OCI-LY7 (cell line): ENCODE measurements at regions not wholly inside any gene's neighbourhood (a gene's known extent, or its start where the extent isn't known, plus 50 kb on each side); places are given as distances from the start of the nearest gene placed in this dataset.

ENCODE experiments used
- BruUV-seq: library from RNA; stranded (reverse); fragments of 400-500 nt; replicated peaks from 2 replicates; lab custom pipeline; 2021; lab: Mats Ljungman, UMichigan
- CTCF ChIA-PET: fragments of 300-600 bp; sonication (Branson Sonifier 250); formaldehyde crosslinking; loops from one replicate; lab custom pipeline; 2022; ENCODE audit warnings: antibody characterized with exemption; ENCODE audit not compliant: unreplicated experiment; lab: Charles Lee
- POLR2A ChIA-PET: fragments of 300-600 bp; sonication (Branson Sonifier 250); formaldehyde crosslinking; loops from one replicate; lab custom pipeline; 2022; ENCODE audit warnings: antibody characterized with exemption; lab: Charles Lee
- DNase-seq: peaks from one replicate; pipeline ENCODE4 v3.0.0-alpha.2; 2015; ENCODE audit warnings: low spot score
- H2AFZ ChIP-seq: fragments of 200-600 bp; sonication (generic), shearing (Covaris generic); 2 replicates; pipeline ENCODE4 v1.6.1; 2014; ENCODE audit warnings: mild to moderate bottlenecking, antibody characterized with exemption, low read length, moderate library complexity
- H3K27ac ChIP-seq: fragments of 200-600 bp; sonication (generic); 2 replicates; pipeline ENCODE4 v1.5.1; 2014; ENCODE audit warnings: mixed run types, low read depth, mild to moderate bottlenecking, moderate library complexity, low read length, inconsistent platforms; ENCODE audit not compliant: poor library complexity, severe bottlenecking
- H3K36me3 ChIP-seq: fragments of 200-600 bp; sonication (generic); 2 replicates; pipeline ENCODE4 v1.6.1; 2014; ENCODE audit warnings: mild to moderate bottlenecking, antibody characterized with exemption, low read length, moderate library complexity, mixed read lengths; ENCODE audit not compliant: insufficient read depth
- H3K4me1 ChIP-seq: fragments of 200-600 bp; sonication (generic); 2 replicates; pipeline ENCODE4 v1.5.1; 2014; ENCODE audit warnings: mild to moderate bottlenecking, low read length; ENCODE audit not compliant: insufficient read depth, poor library complexity, severe bottlenecking
- H3K4me2 ChIP-seq: fragments of 200-600 bp; sonication (generic); 2 replicates; pipeline ENCODE4 v1.6.1; 2014; ENCODE audit warnings: mild to moderate bottlenecking, low read length
- H3K4me3 ChIP-seq: fragments of 200-600 bp; sonication (generic); 2 replicates; pipeline ENCODE4 v1.5.1; 2014; ENCODE audit warnings: mild to moderate bottlenecking, low read depth, low read length; ENCODE audit not compliant: poor library complexity, severe bottlenecking
- H3K79me2 ChIP-seq: fragments of 200-600 bp; sonication (generic); 2 replicates; pipeline ENCODE4 v1.6.1; 2016; ENCODE audit warnings: low read depth, mild to moderate bottlenecking, low read length, moderate library complexity, mixed read lengths; ENCODE audit not compliant: insufficient read depth
- H3K9me2 ChIP-seq: fragments of 200-600 bp; sonication (generic); 2 replicates; pipeline ENCODE4 v1.6.1; 2016; ENCODE audit warnings: mild to moderate bottlenecking, low read length, mixed read lengths; ENCODE audit not compliant: insufficient read depth
- H3K9me3 ChIP-seq: fragments of 200-600 bp; sonication (generic); 2 replicates; pipeline ENCODE4 v1.6.1; 2014; ENCODE audit warnings: mild to moderate bottlenecking, mixed run types, low read length, mixed read lengths
- H4K20me1 ChIP-seq: fragments of 200-600 bp; sonication (generic); 2 replicates; pipeline ENCODE4 v1.6.1; 2014; ENCODE audit warnings: mild to moderate bottlenecking, antibody characterized with exemption, low read length, moderate library complexity, mixed read lengths; ENCODE audit not compliant: insufficient read depth
- CTCF ChIP-seq: fragments of 200-600 bp; sonication (generic); conservative IDR thresholded peaks from 2 replicates; pipeline ENCODE4 v1.5.1; 2014; ENCODE audit warnings: mild to moderate bottlenecking, antibody characterized with exemption, low read length, moderate library complexity, mixed read lengths
- EZH2phosphoT487 ChIP-seq: fragments of 200-600 bp; sonication (generic); IDR thresholded peaks from 2 replicates; pipeline ENCODE4 v1.6.1; 2018; ENCODE audit warnings: low read depth, borderline replicate concordance, mild to moderate bottlenecking, mixed run types, antibody characterized with exemption, low read length, moderate library complexity, mixed read lengths
- intact Hi-C: fragments of 100-400 bp; cut with micrococcal nuclease; formaldehyde crosslinking; loops from one replicate; pipeline ENCODE4 v1.10.0; 2022; ENCODE audit not compliant: unreplicated experiment

GRCh38 chr4:178598672-178599071 is 1156.4 kb upstream of the AGA start:
- no TSS peak for BruUV-seq
- H2AFZ ChIP-seq: no peak overlapping the region
- no peaks in the 10 kb centered on the region for H3K4me1 ChIP-seq
- DNase-seq: no peak
- no peak for TF ChIP-seq CTCF
- no peak for TF ChIP-seq EZH2phosphoT487
- intact Hi-C loops: no loop called here
- H3K36me3 ChIP-seq: no peaks in the 10 kb centered on the region
- no peaks in the 10 kb centered on the region for H3K9me2 ChIP-seq
- no peak overlapping the region for H3K4me2 ChIP-seq
- CTCF ChIA-PET: no interaction called here
- H3K79me2 ChIP-seq: no peaks in the 10 kb centered on the region
- H4K20me1 ChIP-seq: no peaks in the 10 kb centered on the region
- H3K4me3 ChIP-seq: no peak overlapping the region
- H3K27ac ChIP-seq: no peak overlapping the region
- H3K9me3 ChIP-seq: no peaks in the 10 kb centered on the region
- POLR2A ChIA-PET: no interaction called here

GRCh38 chr4:178599521-178599920 is 1157.3 kb upstream of the AGA start:
- intact Hi-C loops: no loop called here
- ChIA-PET CTCF (no interaction called here), POLR2A (no interaction called here)
- BruUV-seq: no TSS peak
- Histone ChIP-seq H3K79me2 (no peaks in the 10 kb centered on the region), H3K36me3 (no peaks in the 10 kb centered on the region), H4K20me1 (no peaks in the 10 kb centered on the region), H3K9me3 (no peaks in the 10 kb centered on the region), H3K27ac (no peak overlapping the region), H3K4me2 (no peak overlapping the region), H3K4me1 (no peaks in the 10 kb centered on the region), H2AFZ (no peak overlapping the region), H3K9me2 (no peaks in the 10 kb centered on the region), H3K4me3 (no peak overlapping the region)
- no peak for TF ChIP-seq CTCF
- DNase-seq: no peak

GRCh38 chr4:178602833-178603232 is 1160.6 kb upstream of the AGA start:
- POLR2A ChIA-PET: no interaction called here
- Histone ChIP-seq H3K4me3 (no peak overlapping the region), H3K9me3 (no peaks in the 10 kb centered on the region), H4K20me1 (no peaks in the 10 kb centered on the region), H3K4me2 (no peak overlapping the region), H3K79me2 (no peaks in the 10 kb centered on the region), H3K4me1 (no peaks in the 10 kb centered on the region), H3K9me2 (no peaks in the 10 kb centered on the region), H2AFZ (no peak overlapping the region), H3K27ac (no peak overlapping the region), H3K36me3 (no peaks in the 10 kb centered on the region)
- no TSS peak for BruUV-seq
- CTCF ChIA-PET: no interaction called here
- intact Hi-C loops: no loop called here
- no peak for DNase-seq
- TF ChIP-seq CTCF (no peak), EZH2phosphoT487 (no peak)
